H1 (cell line): ENCODE measurements at regions not wholly inside any gene's neighbourhood (a gene's known extent, or its start where the extent isn't known, plus 50 kb on each side); places are given as distances from the start of the nearest gene placed in this dataset.

ENCODE experiments used
- JUND ChIP-seq: IDR thresholded peaks from 2 replicates; pipeline ENCODE4 v1.6.1; 2011; ENCODE audit warnings: mild to moderate bottlenecking, improper control_type of control experiment, low read length
- POLR2A ChIP-seq, 2 experiments: IDR thresholded peaks; 1 replicate in 1 of 2; 2 replicates in 1 of 2; pipeline ENCODE4 v1.6.1; 2011; ENCODE audit warnings: low read depth in 2 of 2, low read length in 2 of 2, mild to moderate bottlenecking in 2 of 2; ENCODE audit errors: control extremely low read depth in 1 of 2

DNA sequence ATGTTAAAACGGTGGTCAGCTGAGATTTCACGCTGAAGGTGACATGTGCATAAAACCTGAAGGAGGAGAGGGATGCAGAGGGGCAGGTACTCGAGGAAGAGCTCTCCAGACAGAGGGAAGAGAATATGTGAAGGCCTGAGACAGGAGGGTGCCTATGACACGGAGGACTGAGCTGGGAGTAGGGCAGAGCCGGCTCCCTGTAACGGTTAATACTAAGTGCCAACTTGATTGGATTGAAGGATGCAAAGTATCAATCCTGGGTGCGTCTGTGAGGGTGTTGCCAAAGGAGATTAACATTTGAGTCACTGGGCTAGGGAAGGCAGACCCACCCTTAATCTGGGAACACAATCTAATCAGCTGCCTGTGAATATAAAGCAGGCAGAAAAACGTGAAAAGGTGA, 136.2 kb upstream of the SYT6 start (continued):
- TF ChIP-seq POLR2A (IDR thresholded peaks at IDR 0.05; ENCODE audit: control extremely low read depth in 1 of 2, low read depth in 2 of 2, low read length in 2 of 2) = no peak
- TF ChIP-seq JUND = no peak
